Rectal smooth muscle tissue (tissue), 1 donor: ENCODE measurements at regions not wholly inside any gene's neighbourhood (a gene's known extent, or its start where the extent isn't known, plus 50 kb on each side); places are given as distances from the start of the nearest gene placed in this dataset.

Source experiments
- H3K27ac ChIP-seq: one replicate; pipeline ENCODE4 v1.7.0; 2013; ENCODE audit warnings: low read depth, low read length, inconsistent platforms
- H3K27me3 ChIP-seq: one replicate; pipeline ENCODE4 v1.7.0; 2013; ENCODE audit warnings: low read length; ENCODE audit not compliant: control insufficient read depth, insufficient read depth
- H3K36me3 ChIP-seq: one replicate; pipeline ENCODE4 v1.7.0; 2013; ENCODE audit warnings: low read length; ENCODE audit not compliant: control insufficient read depth, insufficient read depth
- H3K4me1 ChIP-seq: one replicate; pipeline ENCODE4 v1.7.0; 2013; ENCODE audit warnings: low read length; ENCODE audit not compliant: control insufficient read depth, insufficient read depth
- H3K4me3 ChIP-seq: one replicate; pipeline ENCODE4 v1.7.0; 2013; ENCODE audit warnings: low read length
- H3K9ac ChIP-seq: one replicate; pipeline ENCODE4 v1.7.0; 2013; ENCODE audit warnings: low read length

DNA sequence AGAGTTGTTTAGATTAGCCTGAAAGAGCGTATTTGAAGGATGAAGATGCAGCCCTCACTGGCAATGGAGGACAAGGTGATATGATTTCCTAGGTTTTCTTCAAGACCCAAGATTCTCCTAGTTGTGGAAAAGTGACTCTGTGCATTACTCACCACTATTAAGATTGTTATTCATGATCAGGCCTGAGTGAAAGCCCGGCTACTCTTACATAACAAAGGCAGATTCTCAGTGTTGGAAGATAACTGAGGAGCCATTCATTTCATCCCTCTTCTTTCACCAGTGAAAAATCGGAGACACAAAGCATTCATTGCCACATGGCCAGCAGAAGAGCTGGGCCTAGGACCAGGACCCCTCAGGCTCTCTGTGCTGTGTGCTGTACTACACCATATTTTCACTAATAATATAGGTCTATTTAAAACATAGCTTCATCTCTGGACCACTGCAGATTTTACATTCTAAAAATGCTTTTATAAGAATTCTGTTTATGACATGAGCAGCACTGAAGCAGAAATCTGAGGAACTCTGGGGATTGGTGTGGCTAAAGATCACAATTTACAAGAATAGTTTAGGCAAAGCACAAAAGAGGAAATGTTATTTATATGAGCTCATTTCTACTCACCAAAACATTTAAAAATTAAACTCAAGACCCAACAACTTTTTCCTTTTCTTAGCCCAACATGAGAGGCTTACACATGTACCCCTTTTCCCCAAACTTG is 181.9 kb upstream of the CCN2 start:
- Histone ChIP-seq H3K36me3 (no peaks in the 10 kb centered on the region), H3K27ac (peak overlapping the region; percentile 92), H3K4me3 (no peak overlapping the region), H3K4me1 (peaks cover 26% of the 10 kb centered on the region), H3K27me3 (no peaks in the 10 kb centered on the region), H3K9ac (no peak overlapping the region)

- Histone ChIP-seq H3K4me1 (peaks cover 26% of the 10 kb centered on the region), H3K4me3 (no peak overlapping the region), H3K27ac (peak overlapping the region; percentile 92), H3K9ac (no peak overlapping the region), H3K36me3 (no peaks in the 10 kb centered on the region), H3K27me3 (no peaks in the 10 kb centered on the region)
Measured at GRCh38 chr6:132132422-132132821, 181.2 kb upstream of the CCN2 start.

DNA sequence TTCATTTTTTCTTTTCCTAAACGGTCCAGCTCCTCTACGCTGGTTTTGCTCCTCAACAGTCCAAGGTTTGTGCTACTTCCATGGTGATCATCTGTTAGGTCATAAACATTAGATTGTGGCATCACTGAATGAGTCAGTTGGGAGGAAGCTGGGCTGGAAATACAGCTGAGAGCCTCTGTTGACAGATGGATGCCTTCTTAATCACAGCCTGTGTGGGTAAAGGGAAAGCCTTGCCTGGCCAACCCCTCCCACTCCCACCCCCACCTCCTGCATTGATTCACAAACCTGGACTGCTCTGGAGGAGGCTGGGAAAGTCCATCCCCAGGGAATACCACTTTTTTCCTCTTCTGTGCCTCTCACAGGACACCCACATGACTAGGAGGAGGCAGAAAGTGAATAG is 180.6 kb upstream of the CCN2 start:
- H3K36me3 ChIP-seq, result no peaks in the 10 kb centered on the region
- peaks cover 26% of the 10 kb centered on the region for H3K4me1 ChIP-seq
- H3K9ac ChIP-seq, result no peak overlapping the region
- peak overlapping the region; percentile 92 for H3K27ac ChIP-seq
- no peak overlapping the region for H3K4me3 ChIP-seq
- H3K27me3 ChIP-seq, result no peaks in the 10 kb centered on the region

- no peak overlapping the region for H3K4me3 ChIP-seq
- H3K36me3 ChIP-seq, result no peaks in the 10 kb centered on the region
- peak overlapping the region; percentile 92 for H3K27ac ChIP-seq
- peaks cover 26% of the 10 kb centered on the region for H3K4me1 ChIP-seq
- H3K9ac ChIP-seq, result no peak overlapping the region
- H3K27me3 ChIP-seq, result no peaks in the 10 kb centered on the region
Measured at GRCh38 chr6:132131351-132131750, 180.2 kb upstream of the CCN2 start.

- peak overlapping the region; percentile 64 for H3K9ac ChIP-seq
- peak overlapping the region; percentile 92 for H3K27ac ChIP-seq
- peaks cover 26% of the 10 kb centered on the region for H3K4me1 ChIP-seq
- H3K36me3 ChIP-seq, result no peaks in the 10 kb centered on the region
- no peaks in the 10 kb centered on the region for H3K27me3 ChIP-seq
- H3K4me3 ChIP-seq, result no peak overlapping the region
Measured at GRCh38 chr6:132130626-132131298, 179.6 kb upstream of the CCN2 start.

DNA sequence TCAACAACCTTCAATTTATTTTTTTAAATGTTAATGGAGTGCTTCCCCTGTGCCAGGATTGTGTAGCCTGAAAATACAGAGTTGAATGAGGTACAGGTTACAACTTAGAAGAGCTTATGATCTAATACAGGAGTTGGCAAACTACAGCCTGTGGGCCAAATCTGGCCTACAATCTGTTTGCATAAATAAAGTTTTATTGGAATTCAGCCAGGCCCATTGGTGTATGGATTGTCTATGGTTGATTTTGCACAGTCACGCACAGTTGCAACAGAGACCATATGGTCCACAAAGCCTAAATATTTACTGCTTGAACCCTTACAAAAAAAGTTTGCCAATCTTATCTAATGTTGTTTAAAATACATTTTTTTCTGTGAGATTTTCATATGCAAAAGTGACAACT is 177.3 kb upstream of the CCN2 start:
- Histone ChIP-seq H3K9ac (no peak overlapping the region), H3K4me3 (no peak overlapping the region), H3K36me3 (no peaks in the 10 kb centered on the region), H3K27ac (no peak overlapping the region), H3K4me1 (peaks cover 26% of the 10 kb centered on the region), H3K27me3 (no peaks in the 10 kb centered on the region)

GRCh38 chr6:132126150-132126549 is 175.0 kb upstream of the CCN2 start:
- no peak overlapping the region for H3K4me3 ChIP-seq
- H3K36me3 ChIP-seq, result no peaks in the 10 kb centered on the region
- no peak overlapping the region for H3K9ac ChIP-seq
- H3K27ac ChIP-seq, result no peak overlapping the region
- peaks cover 11% of the 10 kb centered on the region for H3K4me1 ChIP-seq
- H3K27me3 ChIP-seq, result no peaks in the 10 kb centered on the region

DNA sequence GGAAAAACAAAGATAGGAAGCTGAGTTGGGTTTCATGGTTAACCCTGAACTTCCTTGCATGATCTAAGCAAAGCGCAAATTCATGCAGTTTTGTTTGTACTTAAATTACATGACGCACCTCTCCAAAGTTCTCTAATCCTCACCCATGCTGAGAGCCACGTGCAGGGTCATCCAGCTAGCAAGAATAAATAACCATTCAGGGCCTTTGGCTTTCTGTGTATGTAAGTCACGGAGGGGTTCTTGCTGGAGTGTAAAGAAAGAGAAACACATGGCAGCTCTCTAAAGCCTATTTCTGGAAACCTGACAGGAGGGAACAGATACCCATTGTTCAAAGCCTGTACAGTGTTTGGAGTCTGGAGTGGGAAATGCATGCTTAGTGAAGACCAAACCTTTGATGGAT is 171.7 kb upstream of the CCN2 start:
- Histone ChIP-seq H3K36me3 (no peaks in the 10 kb centered on the region), H3K4me1 (no peaks in the 10 kb centered on the region), H3K9ac (no peak overlapping the region), H3K27ac (no peak overlapping the region), H3K27me3 (no peaks in the 10 kb centered on the region), H3K4me3 (no peak overlapping the region)

DNA sequence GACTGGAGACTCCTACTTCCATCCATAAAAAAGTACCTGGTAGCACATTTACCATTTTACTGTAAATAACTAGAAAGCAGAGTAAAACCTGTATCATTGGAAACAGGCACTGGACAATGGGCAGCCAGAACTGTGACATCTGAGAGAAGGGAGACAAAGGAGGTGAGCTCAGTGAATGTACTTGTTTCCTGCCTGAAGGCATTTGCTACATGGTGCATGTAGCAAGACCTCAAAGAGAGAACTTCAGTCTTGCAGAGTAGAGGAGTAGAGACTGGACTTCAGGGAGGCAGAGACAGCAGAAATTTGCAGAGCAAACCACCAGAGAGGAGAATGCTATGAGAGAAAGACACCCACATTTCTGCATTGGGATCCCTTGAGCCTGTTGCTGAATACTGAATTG is 171.0 kb upstream of the CCN2 start:
- Histone ChIP-seq H3K27ac (no peak overlapping the region), H3K27me3 (no peaks in the 10 kb centered on the region), H3K36me3 (no peaks in the 10 kb centered on the region), H3K4me3 (no peak overlapping the region), H3K9ac (no peak overlapping the region), H3K4me1 (no peaks in the 10 kb centered on the region)

DNA sequence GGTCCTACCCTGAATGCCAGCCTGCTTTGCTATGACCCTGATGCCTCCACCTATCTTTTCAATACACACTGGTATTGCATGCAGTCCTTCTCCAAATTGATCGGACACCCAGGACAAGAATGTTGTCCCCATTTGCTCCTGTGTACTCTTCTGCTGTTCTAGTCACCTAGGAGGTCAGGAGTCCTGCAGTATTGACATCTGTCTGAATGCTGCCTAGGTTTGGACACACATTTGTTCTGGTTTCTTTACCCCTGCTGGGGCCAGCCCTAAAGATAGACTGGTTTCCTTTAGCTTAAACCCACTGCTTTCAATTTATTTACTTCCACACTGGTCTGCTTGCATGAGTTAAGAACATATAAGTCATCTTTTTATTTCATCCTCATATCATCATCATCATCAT is 167.0 kb upstream of the CCN2 start:
- Histone ChIP-seq H3K4me3 (no peak overlapping the region), H3K27me3 (no peaks in the 10 kb centered on the region), H3K4me1 (no peaks in the 10 kb centered on the region), H3K27ac (no peak overlapping the region), H3K36me3 (no peaks in the 10 kb centered on the region), H3K9ac (no peak overlapping the region)

- no peak overlapping the region for H3K9ac ChIP-seq
- no peaks in the 10 kb centered on the region for H3K4me1 ChIP-seq
- H3K4me3 ChIP-seq, result peak overlapping the region; percentile 26
- H3K27me3 ChIP-seq, result no peaks in the 10 kb centered on the region
- H3K36me3 ChIP-seq, result no peaks in the 10 kb centered on the region
- no peak overlapping the region for H3K27ac ChIP-seq
Measured at GRCh38 chr6:132115714-132116366, 164.7 kb upstream of the CCN2 start.

DNA sequence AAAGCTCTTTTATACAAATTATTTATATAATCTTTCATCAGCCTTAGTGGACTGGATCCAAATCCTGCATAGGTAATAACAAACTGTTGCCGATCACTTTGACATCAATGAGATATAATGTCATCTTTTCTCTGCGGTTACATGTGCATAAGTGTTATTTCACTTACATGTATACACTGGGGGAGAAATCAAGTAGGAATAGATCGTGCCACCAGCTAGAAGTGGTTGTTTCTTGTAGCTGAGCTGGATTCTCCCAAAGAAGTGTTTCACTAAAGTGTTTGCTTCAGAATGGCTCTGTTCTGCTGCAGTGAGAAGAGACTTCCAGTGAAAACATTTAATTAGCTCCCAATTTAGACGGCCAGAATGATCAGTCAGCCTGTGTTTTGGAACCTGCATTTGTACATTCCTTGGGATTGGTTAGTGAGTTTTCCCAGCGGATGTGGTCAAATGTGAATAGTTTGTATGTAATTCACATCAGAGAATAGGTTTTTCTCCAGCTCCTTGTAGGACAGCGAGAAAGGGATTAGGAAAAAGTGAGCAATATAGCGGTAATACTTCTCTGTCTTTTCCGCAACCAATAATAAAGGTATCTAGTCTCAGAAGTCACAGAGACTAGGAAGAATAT is 163.1 kb upstream of the CCN2 start:
- no peak overlapping the region for H3K9ac ChIP-seq
- H3K4me3 ChIP-seq, result no peak overlapping the region
- H3K4me1 ChIP-seq, result no peaks in the 10 kb centered on the region
- no peaks in the 10 kb centered on the region for H3K27me3 ChIP-seq
- H3K36me3 ChIP-seq, result no peaks in the 10 kb centered on the region
- H3K27ac ChIP-seq, result no peak overlapping the region
